Nephron progenitor cell (in vitro differentiated cells): ENCODE measurements at regions not wholly inside any gene's neighbourhood (a gene's known extent, or its start where the extent isn't known, plus 50 kb on each side); places are given as distances from the start of the nearest gene placed in this dataset.

Experiments
- DNase-seq: peaks from one replicate; pipeline ENCODE4 v3.0.0; 2021
- H3K27ac Mint-ChIP-seq: 2 replicates; pipeline ENCODE4 v1.8.0; 2021; ENCODE audit warnings: mild to moderate bottlenecking, moderate library complexity, mixed read lengths
- H3K27me3 Mint-ChIP-seq: 2 replicates; pipeline ENCODE4 v1.8.0; 2021; ENCODE audit warnings: mild to moderate bottlenecking, low read depth, mixed read lengths; ENCODE audit not compliant: poor library complexity
- H3K36me3 Mint-ChIP-seq: 2 replicates; pipeline ENCODE4 v1.8.0; 2021; ENCODE audit warnings: low read depth, mixed read lengths
- H3K4me1 Mint-ChIP-seq: 2 replicates; pipeline ENCODE4 v1.8.0; 2021; ENCODE audit warnings: mixed read lengths
- H3K4me3 Mint-ChIP-seq: 2 replicates; pipeline ENCODE4 v1.8.0; 2021; ENCODE audit warnings: mild to moderate bottlenecking, moderate library complexity, mixed read lengths
- H3K9me3 Mint-ChIP-seq: 2 replicates; pipeline ENCODE4 v1.8.0; 2021; ENCODE audit warnings: mild to moderate bottlenecking, moderate library complexity, mixed read lengths
- CTCF ChIP-seq: fragments of 200-600 bp; sonication (generic); IDR thresholded peaks from 2 replicates; pipeline ENCODE4 v1.5.0; 2021; ENCODE audit warnings: antibody characterized with exemption

GRCh38 chr1:221292652-221293051 is 413.4 kb downstream of the HLX start:
- Mint-ChIP-seq H3K27ac (no peak overlapping the region), H3K36me3 (no peaks in the 10 kb centered on the region), H3K27me3 (no peaks in the 10 kb centered on the region)

GRCh38 chr1:221294242-221294641 is 415.0 kb downstream of the HLX start:
- Mint-ChIP-seq H3K36me3 (no peaks in the 10 kb centered on the region), H3K9me3 (no peaks in the 10 kb centered on the region), H3K27me3 (peaks cover 4% of the 10 kb centered on the region), H3K27ac (no peak overlapping the region), H3K4me1 (no peaks in the 10 kb centered on the region), H3K4me3 (no peak overlapping the region)
- TF ChIP-seq CTCF: no peak
- DNase-seq: no peak

More at GRCh38 chr1:221292652-221293051, 413.4 kb downstream of the HLX start:
- no peaks in the 10 kb centered on the region for H3K9me3 Mint-ChIP-seq
- no peaks in the 10 kb centered on the region for H3K4me1 Mint-ChIP-seq
- no peak overlapping the region for H3K4me3 Mint-ChIP-seq
- no peak for DNase-seq
- TF ChIP-seq CTCF: no peak

GRCh38 chr1:221302357-221302756 is 423.1 kb downstream of the HLX start:
- peaks cover 34% of the 10 kb centered on the region for H3K4me1 Mint-ChIP-seq
- no peak overlapping the region for H3K27ac Mint-ChIP-seq
- no peak for TF ChIP-seq CTCF
- H3K9me3 Mint-ChIP-seq: peaks cover 23% of the 10 kb centered on the region
- DNase-seq: no peak
- H3K4me3 Mint-ChIP-seq: no peak overlapping the region
- H3K27me3 Mint-ChIP-seq: peaks cover 4% of the 10 kb centered on the region
- peaks cover 10% of the 10 kb centered on the region for H3K36me3 Mint-ChIP-seq

GRCh38 chr1:221302810-221303209 is 423.6 kb downstream of the HLX start:
- Mint-ChIP-seq H3K9me3 (peaks cover 23% of the 10 kb centered on the region), H3K27me3 (peaks cover 4% of the 10 kb centered on the region), H3K4me1 (peaks cover 38% of the 10 kb centered on the region), H3K4me3 (no peak overlapping the region), H3K27ac (no peak overlapping the region), H3K36me3 (peaks cover 10% of the 10 kb centered on the region)
- no peak for TF ChIP-seq CTCF
- no peak for DNase-seq

- Mint-ChIP-seq H3K4me1 (peaks cover 46% of the 10 kb centered on the region), H3K9me3 (peaks cover 23% of the 10 kb centered on the region), H3K27ac (no peak overlapping the region), H3K27me3 (no peaks in the 10 kb centered on the region), H3K36me3 (peaks cover 10% of the 10 kb centered on the region), H3K4me3 (no peak overlapping the region)
- no peak for DNase-seq
- no peak for TF ChIP-seq CTCF
These were observed 424.4 kb downstream of the HLX start for GRCh38 chr1:221303623-221304022.

GRCh38 chr1:221306239-221306638 is 427.0 kb downstream of the HLX start:
- peaks cover 8% of the 10 kb centered on the region for H3K9me3 Mint-ChIP-seq
- H3K27me3 Mint-ChIP-seq: no peaks in the 10 kb centered on the region
- TF ChIP-seq CTCF: no peak
- DNase-seq: no peak
- H3K27ac Mint-ChIP-seq: no peak overlapping the region
- H3K4me1 Mint-ChIP-seq: peaks cover 72% of the 10 kb centered on the region
- H3K36me3 Mint-ChIP-seq: no peaks in the 10 kb centered on the region
- no peak overlapping the region for H3K4me3 Mint-ChIP-seq
